LNCaP clone FGC (cell line): ENCODE measurements at regions not wholly inside any gene's neighbourhood (a gene's known extent, or its start where the extent isn't known, plus 50 kb on each side); places are given as distances from the start of the nearest gene placed in this dataset.
A peak's percentile ranks its signal among the peaks of the same experiment; 100 is the strongest.

Experiments
- DNase-seq: peaks from one replicate; pipeline ENCODE4 v3.0.0-alpha.2; 2011; ENCODE audit warnings: low read depth
- H3K4me3 ChIP-seq: 2 replicates; pipeline ENCODE4 v1.5.1; 2011; ENCODE audit warnings: mild to moderate bottlenecking, low read depth, low read length, control low read depth
- TF ChIP-seq, protein P1 (sequence below): IDR thresholded peaks from 2 replicates; pipeline ENCODE4 v1.5.1; 2012; ENCODE audit warnings: mild to moderate bottlenecking; ENCODE audit not compliant: control insufficient read depth, insufficient read depth; ENCODE audit errors: extremely low read depth

- peak; percentile 27 for DNase-seq
- TF ChIP-seq, protein P1, sequence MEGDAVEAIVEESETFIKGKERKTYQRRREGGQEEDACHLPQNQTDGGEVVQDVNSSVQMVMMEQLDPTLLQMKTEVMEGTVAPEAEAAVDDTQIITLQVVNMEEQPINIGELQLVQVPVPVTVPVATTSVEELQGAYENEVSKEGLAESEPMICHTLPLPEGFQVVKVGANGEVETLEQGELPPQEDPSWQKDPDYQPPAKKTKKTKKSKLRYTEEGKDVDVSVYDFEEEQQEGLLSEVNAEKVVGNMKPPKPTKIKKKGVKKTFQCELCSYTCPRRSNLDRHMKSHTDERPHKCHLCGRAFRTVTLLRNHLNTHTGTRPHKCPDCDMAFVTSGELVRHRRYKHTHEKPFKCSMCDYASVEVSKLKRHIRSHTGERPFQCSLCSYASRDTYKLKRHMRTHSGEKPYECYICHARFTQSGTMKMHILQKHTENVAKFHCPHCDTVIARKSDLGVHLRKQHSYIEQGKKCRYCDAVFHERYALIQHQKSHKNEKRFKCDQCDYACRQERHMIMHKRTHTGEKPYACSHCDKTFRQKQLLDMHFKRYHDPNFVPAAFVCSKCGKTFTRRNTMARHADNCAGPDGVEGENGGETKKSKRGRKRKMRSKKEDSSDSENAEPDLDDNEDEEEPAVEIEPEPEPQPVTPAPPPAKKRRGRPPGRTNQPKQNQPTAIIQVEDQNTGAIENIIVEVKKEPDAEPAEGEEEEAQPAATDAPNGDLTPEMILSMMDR = peak; percentile 41
- no peak overlapping the region for H3K4me3 ChIP-seq
Observed at GRCh38 chr11:112453601-112454577, 193.2 kb upstream of the PLET1 start.

GRCh38 chr11:112454841-112455240 is 194.2 kb upstream of the PLET1 start:
- no peak overlapping the region for H3K4me3 ChIP-seq
- TF ChIP-seq, protein P1 = no peak
- DNase-seq = no peak

DNA sequence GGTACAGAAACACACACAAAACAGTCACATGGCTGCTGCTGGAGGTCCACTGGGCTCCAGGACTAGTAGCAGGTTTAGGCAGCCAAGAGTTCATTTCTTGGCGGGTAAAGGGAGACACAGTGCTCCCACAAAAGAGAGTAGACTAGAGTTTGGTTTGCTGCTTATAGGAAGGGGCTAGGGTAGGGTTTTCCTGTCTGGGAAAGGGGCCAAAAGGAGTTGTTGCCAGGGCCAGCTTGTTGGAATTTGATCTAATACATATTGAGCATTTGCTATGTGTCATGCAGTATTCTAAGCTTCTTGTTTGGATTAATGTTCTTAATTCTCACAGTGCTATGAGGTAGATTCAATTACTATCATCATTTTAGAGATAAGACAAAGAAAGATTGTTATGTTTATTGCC is 195.1 kb upstream of the PLET1 start:
- no peak for DNase-seq
- no peak overlapping the region for H3K4me3 ChIP-seq
- TF ChIP-seq, protein P1 = no peak

DNA sequence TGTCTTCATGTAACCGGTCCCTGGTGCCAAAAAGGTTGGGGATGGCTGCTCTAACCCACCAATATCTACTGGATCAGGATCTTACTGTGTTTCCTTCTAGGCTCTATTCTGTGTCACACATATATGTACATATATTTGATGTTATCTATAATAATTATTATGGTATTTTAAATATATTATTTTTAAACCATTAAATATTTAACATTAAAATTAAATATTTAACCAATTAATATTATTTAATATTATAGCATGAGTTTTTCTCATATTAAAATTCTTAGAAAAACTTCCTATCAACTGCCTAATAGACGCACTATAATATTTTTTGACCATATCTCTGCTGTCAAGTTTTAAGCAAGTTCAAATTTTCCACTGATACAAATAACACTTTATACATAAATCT is 196.9 kb upstream of the PLET1 start:
- DNase-seq = no peak
- TF ChIP-seq, protein P1 = no peak
- no peak overlapping the region for H3K4me3 ChIP-seq

GRCh38 chr11:112459001-112459400 is 198.3 kb upstream of the PLET1 start:
- TF ChIP-seq, protein P1 = no peak
- DNase-seq = no peak
- peak overlapping the region; percentile 37; the same call in 1 of the 2 replicates for H3K4me3 ChIP-seq

- DNase-seq = no peak
- TF ChIP-seq, protein P1 = no peak
- no peak overlapping the region for H3K4me3 ChIP-seq
Observed at GRCh38 chr11:112460141-112460540, 199.5 kb upstream of the PLET1 start.
